GM12892 (cell line): ENCODE measurements at regions not wholly inside any gene's neighbourhood (a gene's known extent, or its start where the extent isn't known, plus 50 kb on each side); places are given as distances from the start of the nearest gene placed in this dataset.

Experiments used
- POLR2A ChIP-seq: IDR thresholded peaks from 2 replicates; pipeline ENCODE4 v1.6.1; 2011; ENCODE audit warnings: low read depth, low read length, control low read depth
- POLR2AphosphoS5 ChIP-seq: IDR thresholded peaks from 2 replicates; pipeline ENCODE4 v1.6.1; 2011; ENCODE audit warnings: low read depth, low read length, control low read depth
- TAF1 ChIP-seq: IDR thresholded peaks from 2 replicates; pipeline ENCODE4 v1.6.1; 2011; ENCODE audit warnings: low read depth, mild to moderate bottlenecking, control low read depth, low read length, borderline replicate concordance

- TF ChIP-seq POLR2AphosphoS5: no peak
- TF ChIP-seq TAF1: no peak
- no peak for TF ChIP-seq POLR2A
Measured at GRCh38 chr5:27524515-27524914, 486.1 kb upstream of the CDH9 start.
